ENCODE measurements at regions not wholly inside any gene's neighbourhood (a gene's known extent, or its start where the extent isn't known, plus 50 kb on each side); places are given as distances from the start of the nearest gene placed in this dataset.

DNA sequence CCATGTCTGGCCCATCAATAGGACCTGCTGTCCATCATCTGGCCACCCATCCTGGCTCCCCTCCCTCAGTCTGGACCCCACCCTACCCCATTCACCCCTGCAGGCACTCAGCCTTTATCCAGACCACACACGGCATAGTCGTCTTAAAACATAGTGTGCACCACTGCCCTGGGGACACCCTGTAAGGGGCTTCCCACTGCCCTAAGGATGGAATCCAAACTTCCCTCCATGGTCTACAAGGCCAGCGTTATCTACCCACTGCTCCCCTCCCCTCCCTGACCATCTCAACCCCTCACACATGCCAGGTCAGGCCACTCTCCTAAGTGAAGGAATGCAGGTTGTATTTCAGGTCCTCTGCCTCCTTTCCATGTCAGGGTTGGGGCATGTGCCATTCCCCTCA is 352.7 kb upstream of the ZNF507 start:
- Histone ChIP-seq H3K27ac (no peak overlapping the region), H3K27me3 (replicated peaks) (no peaks in the 10 kb centered on the region), H3K36me3 (no peaks in the 10 kb centered on the region), H3K9me3 (replicated peaks) (no peaks in the 10 kb centered on the region), H3K4me1 (replicated peaks) (no peaks in the 10 kb centered on the region), H3K4me3 (no peak overlapping the region)
- no peak for DNase-seq (ENCODE audit: low read depth in 1 of 2, low spot score in 2 of 2)

DNA sequence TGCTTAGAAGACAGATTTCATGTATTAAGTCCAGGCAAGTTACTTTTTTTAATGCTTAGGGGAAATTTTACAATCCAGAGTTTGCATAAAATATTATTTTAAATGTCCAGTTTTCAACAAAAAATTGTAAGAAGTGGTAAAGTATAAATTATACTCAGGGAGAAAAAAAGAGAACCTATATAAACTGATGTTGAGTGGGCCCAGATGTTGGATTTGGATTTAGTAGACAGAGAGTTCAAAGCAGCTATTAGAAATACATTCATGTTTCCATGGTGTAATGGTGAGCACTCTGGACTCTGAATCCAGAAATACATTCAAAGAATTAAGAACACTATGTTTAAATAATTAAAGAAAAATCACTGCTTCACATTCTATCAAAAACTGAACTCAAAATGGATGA is 349.9 kb upstream of the ZNF507 start:
- H3K9me3 ChIP-seq (replicated peaks), result no peaks in the 10 kb centered on the region
- no peak for DNase-seq (ENCODE audit: low read depth in 1 of 2, low spot score in 2 of 2)
- no peak overlapping the region for H3K4me3 ChIP-seq
- no peak overlapping the region for H3K27ac ChIP-seq
- no peaks in the 10 kb centered on the region for H3K4me1 ChIP-seq (replicated peaks)
- H3K27me3 ChIP-seq (replicated peaks), result no peaks in the 10 kb centered on the region
- H3K36me3 ChIP-seq, result no peaks in the 10 kb centered on the region

GRCh38 chr19:32010071-32010470 is 335.3 kb upstream of the ZNF507 start:
- H3K27me3 ChIP-seq (replicated peaks), result no peaks in the 10 kb centered on the region
- H3K9me3 ChIP-seq (replicated peaks), result no peaks in the 10 kb centered on the region
- H3K4me1 ChIP-seq (replicated peaks), result no peaks in the 10 kb centered on the region
- H3K27ac ChIP-seq, result no peak overlapping the region
- no peak for DNase-seq (ENCODE audit: low read depth in 1 of 2, low spot score in 2 of 2)
- H3K4me3 ChIP-seq, result no peak overlapping the region
- H3K36me3 ChIP-seq, result no peaks in the 10 kb centered on the region

DNA sequence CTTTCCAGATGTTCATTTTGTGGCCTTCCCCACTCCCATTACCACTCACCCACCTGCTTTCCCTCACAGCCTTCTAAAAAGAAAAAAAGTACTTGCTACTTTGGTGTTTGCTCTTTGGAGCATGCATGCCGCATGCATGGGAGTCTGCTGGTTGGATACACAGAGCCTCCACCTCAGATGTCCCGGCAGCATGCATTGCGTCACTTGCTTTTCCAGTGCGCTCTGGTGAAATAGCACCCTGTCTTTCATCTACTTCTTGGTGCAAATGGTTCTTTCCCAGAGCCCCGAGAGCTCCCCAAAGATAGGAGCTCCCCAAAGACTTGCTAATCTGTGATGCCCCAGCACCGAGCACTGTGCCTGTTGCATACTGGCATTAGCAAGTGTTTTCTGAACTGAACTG is 333.2 kb upstream of the ZNF507 start:
- H3K4me1 ChIP-seq (replicated peaks), result peaks cover 9% of the 10 kb centered on the region
- H3K36me3 ChIP-seq, result no peaks in the 10 kb centered on the region
- no peak overlapping the region for H3K27ac ChIP-seq
- no peak overlapping the region for H3K4me3 ChIP-seq
- DNase-seq (ENCODE audit: low read depth in 1 of 2, low spot score in 2 of 2), result no peak
- no peaks in the 10 kb centered on the region for H3K27me3 ChIP-seq (replicated peaks)
- no peaks in the 10 kb centered on the region for H3K9me3 ChIP-seq (replicated peaks)

GRCh38 chr19:32012886-32013631 is 332.4 kb upstream of the ZNF507 start:
- no peaks in the 10 kb centered on the region for H3K36me3 ChIP-seq
- no peak for DNase-seq (ENCODE audit: low read depth in 1 of 2, low spot score in 2 of 2)
- H3K4me3 ChIP-seq, result no peak overlapping the region
- peaks cover 15% of the 10 kb centered on the region for H3K4me1 ChIP-seq (replicated peaks)
- H3K27me3 ChIP-seq (replicated peaks), result no peaks in the 10 kb centered on the region
- no peak overlapping the region for H3K27ac ChIP-seq
- H3K9me3 ChIP-seq (replicated peaks), result no peaks in the 10 kb centered on the region

GRCh38 chr19:32017176-32017953 is 328.0 kb upstream of the ZNF507 start:
- no peaks in the 10 kb centered on the region for H3K36me3 ChIP-seq
- H3K9me3 ChIP-seq (replicated peaks), result 0 out of 2 replicates have a peak, but pooled peaks cover 2% of the 10 kb centered on the region
- H3K4me1 ChIP-seq (replicated peaks), result peaks cover 32% of the 10 kb centered on the region
- H3K27ac ChIP-seq, result peak overlapping the region; percentile 96
- no peak overlapping the region for H3K4me3 ChIP-seq
- DNase-seq (ENCODE audit: low read depth in 1 of 2, low spot score in 2 of 2), result no peak
- H3K27me3 ChIP-seq (replicated peaks), result no peaks in the 10 kb centered on the region

DNA sequence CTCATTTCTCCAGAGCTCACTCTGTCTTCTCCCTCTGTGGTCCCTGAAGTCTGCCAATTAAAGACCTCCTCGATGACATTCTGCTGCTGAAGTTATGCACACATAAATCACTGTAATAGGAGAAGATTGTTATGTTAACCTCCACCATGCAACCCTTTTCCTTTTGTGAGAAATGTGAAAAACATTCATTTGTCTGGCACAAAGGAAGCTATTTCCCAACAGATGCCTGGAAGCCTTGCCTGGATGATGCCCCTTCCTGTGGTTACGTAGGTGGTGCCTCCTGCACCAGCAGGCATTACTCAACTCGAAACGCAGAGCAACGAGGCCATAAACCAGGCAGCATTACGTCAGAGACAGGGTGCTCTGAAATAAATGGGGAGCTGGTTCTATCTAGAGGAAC is 327.4 kb upstream of the ZNF507 start:
- H3K4me3 ChIP-seq, result no peak overlapping the region
- no peaks in the 10 kb centered on the region for H3K27me3 ChIP-seq (replicated peaks)
- 0 out of 2 replicates have a peak, but pooled peaks cover 2% of the 10 kb centered on the region for H3K9me3 ChIP-seq (replicated peaks)
- H3K36me3 ChIP-seq, result no peaks in the 10 kb centered on the region
- peak overlapping the region; percentile 96 for H3K27ac ChIP-seq
- DNase-seq (ENCODE audit: low read depth in 1 of 2, low spot score in 2 of 2), result peak; percentile 91 to 97
- peaks cover 39% of the 10 kb centered on the region for H3K4me1 ChIP-seq (replicated peaks)

DNA sequence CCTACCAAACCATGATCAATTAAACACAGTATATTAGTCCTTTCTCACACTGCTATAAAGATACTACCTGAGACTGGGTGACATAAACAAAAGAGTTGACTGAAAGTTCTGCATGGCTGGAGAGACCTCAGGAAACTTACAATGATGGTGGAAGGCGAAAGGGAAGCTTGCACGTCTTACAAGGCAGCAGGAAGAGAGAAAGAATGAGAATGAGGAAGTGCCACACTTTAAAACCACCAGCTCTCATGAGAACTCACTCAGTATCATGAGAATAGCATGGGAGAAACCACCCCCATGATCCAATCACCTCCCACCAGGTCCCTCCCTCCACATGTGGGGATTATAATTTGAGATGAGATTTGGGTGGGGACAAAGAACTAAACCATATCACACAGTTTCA is 324.9 kb upstream of the ZNF507 start:
- Histone ChIP-seq H3K27ac (no peak overlapping the region), H3K4me3 (no peak overlapping the region), H3K36me3 (no peaks in the 10 kb centered on the region), H3K4me1 (replicated peaks) (peaks cover 44% of the 10 kb centered on the region), H3K9me3 (replicated peaks) (0 out of 2 replicates have a peak, but pooled peaks cover 2% of the 10 kb centered on the region), H3K27me3 (replicated peaks) (no peaks in the 10 kb centered on the region)
- DNase-seq (ENCODE audit: low read depth in 1 of 2, low spot score in 2 of 2), result no peak

DNA sequence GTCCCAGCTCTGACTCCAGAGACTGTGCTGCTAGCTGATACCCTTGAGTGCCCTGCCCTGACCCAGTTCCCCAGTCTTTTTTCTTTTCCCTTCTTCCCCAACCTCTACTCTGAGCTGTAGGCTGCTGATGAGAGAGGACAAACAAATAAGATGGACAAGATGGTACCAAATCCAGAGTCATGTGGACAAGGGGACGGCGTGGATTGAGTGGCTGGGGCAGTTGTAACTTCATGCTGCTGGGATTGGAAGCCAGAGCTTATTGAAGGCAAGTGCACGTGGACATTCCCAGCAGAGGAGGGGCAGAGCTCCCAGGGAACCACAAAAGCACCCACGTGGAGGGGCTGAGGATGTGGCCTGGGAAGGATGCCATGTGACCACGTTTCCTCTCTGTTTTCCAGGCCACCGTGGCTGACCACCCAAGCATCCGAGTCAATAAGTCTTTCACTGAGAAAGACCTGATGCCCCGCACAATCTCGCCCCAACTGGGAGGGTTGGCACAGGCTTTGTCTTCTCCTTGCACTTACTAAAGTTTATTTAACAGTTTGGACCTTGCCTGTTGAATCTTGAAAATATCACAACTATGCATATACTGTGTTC is 323.3 kb upstream of the ZNF507 start:
- DNase-seq (ENCODE audit: low read depth in 1 of 2, low spot score in 2 of 2), result peak; percentile 91 to 92
- no peaks in the 10 kb centered on the region for H3K36me3 ChIP-seq
- peaks cover 35% of the 10 kb centered on the region for H3K4me1 ChIP-seq (replicated peaks)
- no peak overlapping the region for H3K4me3 ChIP-seq
- H3K9me3 ChIP-seq (replicated peaks), result 0 out of 2 replicates have a peak, but pooled peaks cover 2% of the 10 kb centered on the region
- H3K27me3 ChIP-seq (replicated peaks), result no peaks in the 10 kb centered on the region
- peak overlapping the region; percentile 68 for H3K27ac ChIP-seq

DNA sequence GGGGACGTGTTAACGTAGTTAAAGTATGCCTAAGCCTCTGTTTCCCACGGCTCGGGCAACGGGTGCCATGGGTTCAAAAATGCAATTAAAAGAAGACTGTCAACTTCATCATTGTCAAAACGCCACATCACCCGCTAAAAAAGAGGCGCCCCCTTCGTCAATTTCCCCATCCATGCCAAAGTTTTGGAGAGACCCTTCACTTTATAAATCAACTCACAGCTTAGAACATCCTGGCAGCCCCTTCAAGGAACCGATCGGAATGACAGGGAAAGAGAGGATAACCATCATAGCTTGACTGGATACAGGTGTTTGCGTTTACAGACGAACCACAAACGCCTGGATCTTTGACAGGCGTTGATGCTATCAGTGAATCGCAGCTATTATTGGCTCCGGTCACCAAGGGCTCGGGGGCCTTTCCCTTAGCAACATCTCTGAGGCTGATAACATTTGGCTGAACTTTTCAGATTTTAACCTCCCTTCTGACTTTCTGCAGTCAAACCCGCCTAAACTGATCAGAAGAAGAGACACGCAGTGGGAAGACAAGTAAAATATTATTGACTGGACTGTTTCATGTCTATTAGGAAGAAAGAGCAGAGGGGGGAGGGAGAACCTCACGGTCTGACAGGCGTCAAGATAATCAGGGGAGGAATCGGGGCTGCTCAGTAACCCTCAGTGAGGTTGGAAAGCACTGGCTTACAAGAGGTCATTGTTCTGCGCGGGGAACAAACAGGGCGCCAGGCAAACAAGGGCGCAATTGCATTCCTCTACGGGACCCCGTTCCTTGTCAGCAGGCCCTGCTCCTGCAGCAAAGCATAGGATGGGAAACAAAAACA is 322.5 kb upstream of the ZNF507 start:
- peak overlapping the region; percentile 68 for H3K27ac ChIP-seq
- H3K9me3 ChIP-seq (replicated peaks), result 0 out of 2 replicates have a peak, but pooled peaks cover 2% of the 10 kb centered on the region
- peaks cover 28% of the 10 kb centered on the region for H3K4me1 ChIP-seq (replicated peaks)
- DNase-seq (ENCODE audit: low read depth in 1 of 2, low spot score in 2 of 2), result no peak
- H3K36me3 ChIP-seq, result no peaks in the 10 kb centered on the region
- no peak overlapping the region for H3K4me3 ChIP-seq
- H3K27me3 ChIP-seq (replicated peaks), result no peaks in the 10 kb centered on the region

GRCh38 chr19:32023564-32023832 is 321.9 kb upstream of the ZNF507 start:
- DNase-seq (ENCODE audit: low read depth in 1 of 2, low spot score in 2 of 2), result no peak
- Histone ChIP-seq H3K36me3 (no peaks in the 10 kb centered on the region), H3K27ac (no peak overlapping the region), H3K4me3 (no peak overlapping the region), H3K4me1 (replicated peaks) (peaks cover 24% of the 10 kb centered on the region), H3K27me3 (replicated peaks) (no peaks in the 10 kb centered on the region), H3K9me3 (replicated peaks) (0 out of 2 replicates have a peak, but pooled peaks cover 2% of the 10 kb centered on the region)

- Histone ChIP-seq H3K4me3 (no peak overlapping the region), H3K36me3 (no peaks in the 10 kb centered on the region), H3K27ac (no peak overlapping the region), H3K9me3 (replicated peaks) (no peaks in the 10 kb centered on the region), H3K27me3 (replicated peaks) (no peaks in the 10 kb centered on the region), H3K4me1 (replicated peaks) (no peaks in the 10 kb centered on the region)
- DNase-seq (ENCODE audit: low read depth in 1 of 2, low spot score in 2 of 2), result no peak
Measured at GRCh38 chr19:32029235-32029634, 316.2 kb upstream of the ZNF507 start.

DNA sequence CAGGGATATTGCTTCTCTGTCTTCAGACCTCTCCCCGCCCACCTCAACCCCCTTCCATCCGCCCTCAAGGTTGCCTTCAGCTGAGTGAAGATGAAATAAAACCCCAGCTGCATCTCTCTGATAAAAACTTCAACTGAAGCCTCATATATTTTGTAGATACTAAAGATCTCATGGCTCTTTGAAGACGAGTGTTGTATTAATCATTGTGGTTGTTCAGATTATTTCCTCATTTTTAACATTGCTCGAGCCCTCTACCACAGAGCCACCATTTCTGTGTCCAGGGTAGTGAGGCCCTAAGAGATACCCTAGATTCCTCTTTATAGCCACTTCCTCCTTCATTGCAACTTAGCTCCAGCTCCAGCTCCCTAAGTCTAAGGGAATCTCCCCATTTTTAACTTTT is 312.8 kb upstream of the ZNF507 start:
- Histone ChIP-seq H3K9me3 (replicated peaks) (no peaks in the 10 kb centered on the region), H3K36me3 (no peaks in the 10 kb centered on the region), H3K27ac (no peak overlapping the region), H3K4me1 (replicated peaks) (no peaks in the 10 kb centered on the region), H3K27me3 (replicated peaks) (no peaks in the 10 kb centered on the region), H3K4me3 (no peak overlapping the region)
- no peak for DNase-seq (ENCODE audit: low read depth in 1 of 2, low spot score in 2 of 2)
